ENCODE measurements at regions not wholly inside any gene's neighbourhood (a gene's known extent, or its start where the extent isn't known, plus 50 kb on each side); places are given as distances from the start of the nearest gene placed in this dataset.

DNA sequence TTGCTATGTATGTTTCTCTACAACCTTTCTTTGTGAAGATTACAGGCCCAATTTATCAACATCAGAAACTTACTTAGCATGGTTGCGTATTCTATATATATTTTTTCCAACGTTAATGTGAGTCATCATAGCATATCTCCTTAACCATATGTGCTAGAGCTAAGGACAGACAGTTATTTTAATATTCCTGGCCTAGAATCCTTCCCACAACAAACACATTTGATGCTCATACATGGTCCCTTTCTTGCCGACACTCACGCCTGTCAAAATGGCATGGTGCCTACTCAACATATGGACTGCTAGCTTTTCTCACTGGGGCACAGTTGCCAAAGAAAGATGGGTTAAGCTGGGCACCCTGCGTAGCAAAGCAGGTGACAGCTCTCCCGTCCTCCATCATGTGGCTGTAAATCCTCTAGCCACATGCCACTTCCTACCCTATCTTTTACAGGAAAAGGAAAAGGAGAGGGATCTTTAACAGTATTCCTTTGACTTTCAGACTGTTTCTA lies 75.2 kb upstream of the GALNT5 start:
- Histone ChIP-seq H3K9me3 (ENCODE audit: insufficient read depth, low read length) (no peaks in the 10 kb centered on the region), H3K9ac (ENCODE audit: low read length) (no peak overlapping the region), H3K79me2 (ENCODE audit: low read length) (no peaks in the 10 kb centered on the region), H3K36me3 (replicated peaks; ENCODE audit: low read depth, low read length) (no peaks in the 10 kb centered on the region), H2AFZ (ENCODE audit: low read depth, low read length) (no peak overlapping the region), H3K27ac (ENCODE audit: low read length) (no peak overlapping the region), H3K27me3 (ENCODE audit: low read depth, low read length) (no peaks in the 10 kb centered on the region), H3K4me1 (ENCODE audit: low read length) (no peaks in the 10 kb centered on the region), H3K4me2 (ENCODE audit: low read length) (no peak overlapping the region), H4K20me1 (ENCODE audit: insufficient read depth, low read length) (no peaks in the 10 kb centered on the region), H3K4me3 (ENCODE audit: low read length) (no peak overlapping the region)
- TF ChIP-seq EZH2phosphoT487 (IDR thresholded peaks at IDR 0.05; ENCODE audit: low read depth), result no peak

DNA sequence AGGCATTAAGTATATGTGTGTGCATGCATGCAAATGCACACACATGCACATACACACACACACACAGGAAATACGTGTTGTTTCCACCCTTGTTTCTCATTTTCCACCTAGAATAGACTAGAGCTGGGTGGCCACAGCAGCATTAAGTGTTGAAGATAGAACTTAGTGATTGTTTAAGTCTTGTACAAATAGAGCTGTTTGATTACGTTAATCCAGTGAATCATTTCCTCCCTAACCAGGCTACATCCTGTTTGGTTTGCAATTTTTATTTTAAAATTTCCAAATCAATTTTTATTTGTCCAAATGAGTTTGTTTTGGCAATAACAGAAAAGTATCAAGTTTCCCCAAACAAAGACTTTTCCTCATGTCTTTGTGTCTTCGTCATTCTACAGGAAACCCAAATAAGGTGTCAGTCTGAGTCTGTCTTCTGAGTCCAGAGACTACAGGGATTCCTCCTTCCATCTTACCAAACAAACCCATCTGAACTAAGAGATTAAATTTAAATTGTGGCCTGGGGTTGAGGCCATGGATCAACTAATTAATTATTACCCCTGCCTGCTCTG lies 74.6 kb upstream of the GALNT5 start:
- Histone ChIP-seq H3K27ac (ENCODE audit: low read length) (no peak overlapping the region), H4K20me1 (ENCODE audit: insufficient read depth, low read length) (no peaks in the 10 kb centered on the region), H3K36me3 (replicated peaks; ENCODE audit: low read depth, low read length) (no peaks in the 10 kb centered on the region), H3K4me3 (ENCODE audit: low read length) (no peak overlapping the region), H3K4me2 (ENCODE audit: low read length) (no peak overlapping the region), H2AFZ (ENCODE audit: low read depth, low read length) (peak overlapping the region; percentile 40; the same call in 1 of the 2 replicates), H3K9me3 (ENCODE audit: insufficient read depth, low read length) (no peaks in the 10 kb centered on the region), H3K79me2 (ENCODE audit: low read length) (no peaks in the 10 kb centered on the region), H3K4me1 (ENCODE audit: low read length) (no peaks in the 10 kb centered on the region), H3K9ac (ENCODE audit: low read length) (no peak overlapping the region), H3K27me3 (ENCODE audit: low read depth, low read length) (no peaks in the 10 kb centered on the region)
- TF ChIP-seq EZH2phosphoT487 (IDR thresholded peaks at IDR 0.05; ENCODE audit: low read depth), result no peak
- TF ChIP-seq, protein P1, sequence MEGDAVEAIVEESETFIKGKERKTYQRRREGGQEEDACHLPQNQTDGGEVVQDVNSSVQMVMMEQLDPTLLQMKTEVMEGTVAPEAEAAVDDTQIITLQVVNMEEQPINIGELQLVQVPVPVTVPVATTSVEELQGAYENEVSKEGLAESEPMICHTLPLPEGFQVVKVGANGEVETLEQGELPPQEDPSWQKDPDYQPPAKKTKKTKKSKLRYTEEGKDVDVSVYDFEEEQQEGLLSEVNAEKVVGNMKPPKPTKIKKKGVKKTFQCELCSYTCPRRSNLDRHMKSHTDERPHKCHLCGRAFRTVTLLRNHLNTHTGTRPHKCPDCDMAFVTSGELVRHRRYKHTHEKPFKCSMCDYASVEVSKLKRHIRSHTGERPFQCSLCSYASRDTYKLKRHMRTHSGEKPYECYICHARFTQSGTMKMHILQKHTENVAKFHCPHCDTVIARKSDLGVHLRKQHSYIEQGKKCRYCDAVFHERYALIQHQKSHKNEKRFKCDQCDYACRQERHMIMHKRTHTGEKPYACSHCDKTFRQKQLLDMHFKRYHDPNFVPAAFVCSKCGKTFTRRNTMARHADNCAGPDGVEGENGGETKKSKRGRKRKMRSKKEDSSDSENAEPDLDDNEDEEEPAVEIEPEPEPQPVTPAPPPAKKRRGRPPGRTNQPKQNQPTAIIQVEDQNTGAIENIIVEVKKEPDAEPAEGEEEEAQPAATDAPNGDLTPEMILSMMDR (IDR thresholded peaks at IDR 0.05; ENCODE audit: low read depth, low read length), result no peak

DNA sequence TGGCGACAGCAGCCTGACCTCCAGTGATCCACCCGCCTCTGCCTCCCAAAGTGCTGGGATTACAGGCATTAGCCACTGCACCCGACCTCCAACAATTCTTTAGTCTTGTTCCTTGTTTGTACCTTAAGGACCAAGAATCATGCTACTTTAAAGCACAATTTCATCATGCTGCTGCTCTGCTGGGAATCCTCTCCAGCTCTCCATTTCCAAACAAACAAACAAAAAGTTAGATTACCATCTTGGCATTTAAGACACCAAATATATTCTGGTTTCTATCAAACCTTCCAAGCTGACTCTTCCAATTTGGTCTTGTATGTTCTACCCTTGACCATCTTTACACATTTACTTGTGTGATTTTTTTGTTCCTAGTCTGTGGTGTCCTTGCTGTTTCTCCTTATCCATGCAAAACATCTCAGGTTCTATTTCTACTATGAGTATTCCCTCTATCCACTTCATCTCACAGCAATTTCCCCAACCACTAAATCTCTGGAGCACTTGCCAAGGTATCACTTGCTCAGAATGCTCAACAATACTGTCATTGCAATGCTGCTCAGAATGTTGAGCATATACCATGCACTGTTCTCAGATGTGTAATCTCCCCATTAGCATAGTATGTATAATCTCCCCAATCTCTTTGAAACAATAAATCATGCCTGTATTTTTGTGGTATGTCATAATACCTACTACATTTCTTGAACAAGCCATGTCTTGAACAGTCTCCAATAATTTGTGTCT lies 73.2 kb upstream of the GALNT5 start:
- TF ChIP-seq EZH2phosphoT487 (IDR thresholded peaks at IDR 0.05; ENCODE audit: low read depth), result no peak
- TF ChIP-seq, protein P1 (IDR thresholded peaks at IDR 0.05; ENCODE audit: low read depth, low read length), result no peak
- Histone ChIP-seq H4K20me1 (ENCODE audit: insufficient read depth, low read length) (no peaks in the 10 kb centered on the region), H3K9ac (ENCODE audit: low read length) (no peak overlapping the region), H3K36me3 (replicated peaks; ENCODE audit: low read depth, low read length) (no peaks in the 10 kb centered on the region), H3K27me3 (ENCODE audit: low read depth, low read length) (no peaks in the 10 kb centered on the region), H3K27ac (ENCODE audit: low read length) (no peak overlapping the region), H3K9me3 (ENCODE audit: insufficient read depth, low read length) (no peaks in the 10 kb centered on the region), H3K79me2 (ENCODE audit: low read length) (no peaks in the 10 kb centered on the region), H3K4me3 (ENCODE audit: low read length) (no peak overlapping the region), H3K4me1 (ENCODE audit: low read length) (no peaks in the 10 kb centered on the region), H3K4me2 (ENCODE audit: low read length) (no peak overlapping the region), H2AFZ (ENCODE audit: low read depth, low read length) (no peak overlapping the region)

GRCh38 chr2:157185476-157186227 lies 71.9 kb upstream of the GALNT5 start:
- no peaks in the 10 kb centered on the region for H3K9me3 ChIP-seq (ENCODE audit: insufficient read depth, low read length)
- no peaks in the 10 kb centered on the region for H3K79me2 ChIP-seq (ENCODE audit: low read length)
- no peak overlapping the region for H3K4me2 ChIP-seq (ENCODE audit: low read length)
- H2AFZ ChIP-seq (ENCODE audit: low read depth, low read length), result no peak overlapping the region
- no peaks in the 10 kb centered on the region for H4K20me1 ChIP-seq (ENCODE audit: insufficient read depth, low read length)
- H3K36me3 ChIP-seq (replicated peaks; ENCODE audit: low read depth, low read length), result no peaks in the 10 kb centered on the region
- no peak overlapping the region for H3K4me3 ChIP-seq (ENCODE audit: low read length)
- no peak overlapping the region for H3K9ac ChIP-seq (ENCODE audit: low read length)
- no peak overlapping the region for H3K27ac ChIP-seq (ENCODE audit: low read length)
- TF ChIP-seq EZH2phosphoT487 (IDR thresholded peaks at IDR 0.05; ENCODE audit: low read depth), result no peak
- TF ChIP-seq, protein P1 (IDR thresholded peaks at IDR 0.05; ENCODE audit: low read depth, low read length), result no peak
- no peaks in the 10 kb centered on the region for H3K4me1 ChIP-seq (ENCODE audit: low read length)
- H3K27me3 ChIP-seq (ENCODE audit: low read depth, low read length), result no peaks in the 10 kb centered on the region
